SK-N-SH (cell line): ENCODE measurements at regions not wholly inside any gene's neighbourhood (a gene's known extent, or its start where the extent isn't known, plus 50 kb on each side); places are given as distances from the start of the nearest gene placed in this dataset.
"Not testable (repeated sequence)": the region's sequence is repeated elsewhere in the genome, so short reads cannot be mapped to it uniquely, and the experiment has no call there.

ENCODE experiments used
- CTCF ChIP-seq: fragments of 200-600 bp; sonication (generic); IDR thresholded peaks from 2 replicates; pipeline ENCODE4 v1.6.1; 2017; ENCODE audit warnings: antibody characterized with exemption, mild to moderate bottlenecking, moderate library complexity
- EP300 ChIP-seq, 2 experiments: IDR thresholded peaks; 2 replicates each; pipeline versions ENCODE4 v1.4.0 to v1.6.1; 2012; ENCODE audit warnings: borderline replicate concordance in 1 of 2, low read depth in 1 of 2, low read length in 1 of 2
- POLR2AphosphoS5 ChIP-seq: IDR thresholded peaks from 2 replicates; pipeline ENCODE4 v1.6.1; 2012; ENCODE audit warnings: low read depth, low read length
- RAD21 ChIP-seq: IDR thresholded peaks from 2 replicates; pipeline ENCODE4 v1.6.1; 2012; ENCODE audit warnings: mild to moderate bottlenecking, low read length
- SMC3 ChIP-seq: IDR thresholded peaks from 2 replicates; pipeline ENCODE4 v1.6.1; 2012; ENCODE audit warnings: low read depth, low read length, improper control_type of control experiment
- TEAD4 ChIP-seq: IDR thresholded peaks from 2 replicates; pipeline ENCODE4 v1.4.0; 2012; ENCODE audit warnings: mild to moderate bottlenecking, borderline replicate concordance; ENCODE audit not compliant: insufficient read depth
- TF ChIP-seq, protein P1 (sequence below): IDR thresholded peaks from 2 replicates; pipeline ENCODE4 v1.4.0; 2012; ENCODE audit warnings: low read depth, borderline replicate concordance

GRCh38 chr1:239992566-239992965 is 99.1 kb upstream of the FMN2 start:
- TF ChIP-seq POLR2AphosphoS5; SMC3; CTCF; RAD21; TEAD4; EP300 (IDR thresholded peaks at IDR 0.05; ENCODE audit: borderline replicate concordance in 1 of 2, low read depth in 1 of 2, low read length in 1 of 2): not testable (repeated sequence)
- TF ChIP-seq, protein P1, sequence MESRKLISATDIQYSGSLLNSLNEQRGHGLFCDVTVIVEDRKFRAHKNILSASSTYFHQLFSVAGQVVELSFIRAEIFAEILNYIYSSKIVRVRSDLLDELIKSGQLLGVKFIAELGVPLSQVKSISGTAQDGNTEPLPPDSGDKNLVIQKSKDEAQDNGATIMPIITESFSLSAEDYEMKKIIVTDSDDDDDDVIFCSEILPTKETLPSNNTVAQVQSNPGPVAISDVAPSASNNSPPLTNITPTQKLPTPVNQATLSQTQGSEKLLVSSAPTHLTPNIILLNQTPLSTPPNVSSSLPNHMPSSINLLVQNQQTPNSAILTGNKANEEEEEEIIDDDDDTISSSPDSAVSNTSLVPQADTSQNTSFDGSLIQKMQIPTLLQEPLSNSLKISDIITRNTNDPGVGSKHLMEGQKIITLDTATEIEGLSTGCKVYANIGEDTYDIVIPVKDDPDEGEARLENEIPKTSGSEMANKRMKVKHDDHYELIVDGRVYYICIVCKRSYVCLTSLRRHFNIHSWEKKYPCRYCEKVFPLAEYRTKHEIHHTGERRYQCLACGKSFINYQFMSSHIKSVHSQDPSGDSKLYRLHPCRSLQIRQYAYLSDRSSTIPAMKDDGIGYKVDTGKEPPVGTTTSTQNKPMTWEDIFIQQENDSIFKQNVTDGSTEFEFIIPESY = not testable (repeated sequence)
